ENCODE measurements at regions not wholly inside any gene's neighbourhood (a gene's known extent, or its start where the extent isn't known, plus 50 kb on each side); places are given as distances from the start of the nearest gene placed in this dataset.

DNA sequence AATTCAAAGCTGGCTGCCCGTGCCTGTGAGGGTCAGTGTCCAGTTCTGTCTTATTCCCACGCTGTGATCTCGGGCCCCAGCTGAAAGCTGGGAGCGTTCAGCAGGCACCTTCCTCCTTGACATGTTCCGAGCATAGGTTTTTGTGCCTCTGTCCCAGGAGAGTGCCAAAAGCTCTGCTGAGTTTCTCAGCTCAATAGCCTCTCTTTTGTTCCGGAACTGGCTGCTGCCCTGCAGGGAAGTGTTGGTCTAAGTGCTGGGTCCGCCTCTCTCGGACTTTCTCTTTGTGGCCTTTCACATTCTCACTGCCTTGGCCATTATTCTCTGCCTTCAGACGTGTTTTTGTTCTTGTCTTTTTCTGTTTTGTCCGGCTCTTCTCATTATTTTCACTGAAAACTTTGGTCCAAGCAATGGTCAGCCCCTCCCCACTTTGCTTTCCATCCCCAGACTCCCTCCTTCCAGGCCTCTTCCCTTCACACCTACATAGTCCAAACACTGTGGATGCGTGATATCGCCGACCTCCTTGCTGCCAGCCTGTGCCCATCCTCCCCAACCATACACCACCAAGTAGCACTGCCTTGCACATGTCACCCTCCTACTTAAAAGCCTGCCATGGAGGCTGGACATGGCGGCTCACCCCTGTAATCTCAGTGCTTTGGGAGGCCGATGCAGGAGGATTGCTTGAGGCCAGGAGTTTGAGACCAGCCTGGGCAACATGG lies 233.8 kb downstream of the RHOU start:
- no peaks in the 10 kb centered on the region for H3K27me3 ChIP-seq
- no peaks in the 10 kb centered on the region for H3K36me3 ChIP-seq
- H3K4me1 ChIP-seq = peaks cover 0 to 17% (median 8%) of the 10 kb centered on the region in 4 donors
- peak overlapping the region; percentile 30 to 64 (median 30) for H3K27ac ChIP-seq
- 74 to 76% methylated on average over 15 of the region's 15 CpGs for WGBS, 2 donors
- DNase-seq (no peak), ATAC-seq (ENCODE audit: low FRiP score in 2 of 2) (peak in 1 of 2 donors; percentile 23)
- TF ChIP-seq, protein P1, sequence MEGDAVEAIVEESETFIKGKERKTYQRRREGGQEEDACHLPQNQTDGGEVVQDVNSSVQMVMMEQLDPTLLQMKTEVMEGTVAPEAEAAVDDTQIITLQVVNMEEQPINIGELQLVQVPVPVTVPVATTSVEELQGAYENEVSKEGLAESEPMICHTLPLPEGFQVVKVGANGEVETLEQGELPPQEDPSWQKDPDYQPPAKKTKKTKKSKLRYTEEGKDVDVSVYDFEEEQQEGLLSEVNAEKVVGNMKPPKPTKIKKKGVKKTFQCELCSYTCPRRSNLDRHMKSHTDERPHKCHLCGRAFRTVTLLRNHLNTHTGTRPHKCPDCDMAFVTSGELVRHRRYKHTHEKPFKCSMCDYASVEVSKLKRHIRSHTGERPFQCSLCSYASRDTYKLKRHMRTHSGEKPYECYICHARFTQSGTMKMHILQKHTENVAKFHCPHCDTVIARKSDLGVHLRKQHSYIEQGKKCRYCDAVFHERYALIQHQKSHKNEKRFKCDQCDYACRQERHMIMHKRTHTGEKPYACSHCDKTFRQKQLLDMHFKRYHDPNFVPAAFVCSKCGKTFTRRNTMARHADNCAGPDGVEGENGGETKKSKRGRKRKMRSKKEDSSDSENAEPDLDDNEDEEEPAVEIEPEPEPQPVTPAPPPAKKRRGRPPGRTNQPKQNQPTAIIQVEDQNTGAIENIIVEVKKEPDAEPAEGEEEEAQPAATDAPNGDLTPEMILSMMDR (IDR thresholded peaks at IDR 0.05) = no peak
- TF ChIP-seq EP300 (IDR thresholded peaks at IDR 0.05) = peak in 2 of 4 donors; percentile 42 to 69
- peak; percentile 15 to 63 for TF ChIP-seq POLR2AphosphoS5 (IDR thresholded peaks at IDR 0.05)
- TF ChIP-seq POLR2A (IDR thresholded peaks at IDR 0.05) = no peak
- no peak overlapping the region for H3K4me3 ChIP-seq
- no peaks in the 10 kb centered on the region for H3K9me3 ChIP-seq

DNA sequence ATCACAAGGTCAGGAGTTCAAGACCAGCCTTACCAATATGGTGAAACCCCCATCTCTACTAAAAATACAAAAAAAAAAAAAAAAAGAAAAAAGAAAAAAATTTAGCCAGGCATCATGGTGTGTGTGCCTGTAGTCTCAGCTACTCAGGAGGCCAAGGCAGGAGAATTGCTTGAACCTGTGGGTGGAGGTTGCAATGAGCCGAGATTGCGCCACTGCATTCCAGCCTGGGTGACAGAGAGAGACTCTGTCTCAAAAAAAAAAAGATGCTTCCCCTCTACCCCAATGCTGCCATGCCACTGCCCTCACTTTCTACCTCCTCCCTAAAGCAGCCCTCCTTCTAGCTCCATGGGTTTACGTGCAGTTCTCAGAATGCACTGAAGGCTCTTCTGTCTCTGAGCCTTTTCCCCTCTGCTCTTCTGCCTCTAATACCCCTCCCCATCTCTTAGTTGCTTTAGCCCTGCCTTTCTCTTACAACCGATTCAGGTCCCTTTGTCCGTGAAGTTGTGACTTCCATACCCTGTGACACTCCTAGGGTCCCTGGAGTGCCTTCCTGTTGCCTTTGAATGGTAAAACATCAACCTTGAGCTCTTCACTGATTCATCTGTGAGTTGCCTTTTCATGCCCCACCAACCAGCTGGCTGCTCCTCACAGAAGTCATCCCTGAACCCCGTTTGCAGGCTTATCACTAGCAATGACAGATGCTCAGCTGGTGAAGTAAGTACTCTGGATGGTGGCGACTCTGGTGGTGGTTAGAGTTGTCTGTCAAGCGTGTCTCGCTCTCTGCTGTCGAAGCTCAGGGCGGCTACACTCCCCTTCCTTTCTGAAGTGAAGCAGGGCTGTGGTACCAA lies 234.9 kb downstream of the RHOU start:
- Histone ChIP-seq H3K27me3 (no peaks in the 10 kb centered on the region), H3K4me1 (peaks cover 0 to 7% (median 2%) of the 10 kb centered on the region in 4 donors), H3K27ac (peak overlapping the region in 1 of 4 donors; percentile 30), H3K9me3 (no peaks in the 10 kb centered on the region), H3K36me3 (no peaks in the 10 kb centered on the region), H3K4me3 (no peak overlapping the region)
- ATAC-seq (ENCODE audit: low FRiP score in 2 of 2) = no peak
- TF ChIP-seq EP300 (IDR thresholded peaks at IDR 0.05) (no peak), POLR2AphosphoS5 (IDR thresholded peaks at IDR 0.05) (no peak), POLR2A (IDR thresholded peaks at IDR 0.05) (no peak)
- TF ChIP-seq, protein P1 (IDR thresholded peaks at IDR 0.05) = no peak
- 83 to 93% methylated on average over 11 of the region's 11 CpGs for WGBS, 2 donors
- DNase-seq = no peak

DNA sequence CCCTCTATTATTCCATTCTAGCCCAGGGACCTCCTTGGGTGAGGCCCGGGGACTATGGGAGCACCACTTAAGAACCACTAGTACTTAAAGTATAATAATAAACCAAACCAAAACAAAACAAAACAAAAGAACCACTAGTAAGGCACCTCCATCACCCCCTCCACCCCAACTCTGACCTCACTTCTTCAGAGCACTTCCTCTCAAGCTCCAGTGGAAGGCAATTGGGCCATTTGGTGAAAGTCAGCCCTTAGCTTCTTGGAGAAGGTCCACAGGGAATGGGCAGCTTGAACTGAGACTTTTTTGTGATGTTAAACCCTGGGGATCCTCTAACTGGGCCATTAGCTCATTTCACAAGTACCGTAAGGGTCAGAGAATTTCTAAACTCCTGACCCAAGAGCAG lies 237.3 kb downstream of the RHOU start:
- no peaks in the 10 kb centered on the region for H3K9me3 ChIP-seq
- peaks cover 0 to 6% (median 2%) of the 10 kb centered on the region in 4 donors for H3K4me1 ChIP-seq
- TF ChIP-seq POLR2A (IDR thresholded peaks at IDR 0.05) (no peak), POLR2AphosphoS5 (IDR thresholded peaks at IDR 0.05) (no peak), EP300 (IDR thresholded peaks at IDR 0.05) (no peak)
- TF ChIP-seq, protein P1 (IDR thresholded peaks at IDR 0.05) = no peak
- H3K27ac ChIP-seq = no peak overlapping the region
- no peaks in the 10 kb centered on the region for H3K27me3 ChIP-seq
- ATAC-seq (ENCODE audit: low FRiP score in 2 of 2) = no peak
- no peaks in the 10 kb centered on the region for H3K36me3 ChIP-seq
- DNase-seq = no peak
- 76% methylated on average over 2 of the region's 2 CpGs for WGBS, 2 donors
- H3K4me3 ChIP-seq = no peak overlapping the region

DNA sequence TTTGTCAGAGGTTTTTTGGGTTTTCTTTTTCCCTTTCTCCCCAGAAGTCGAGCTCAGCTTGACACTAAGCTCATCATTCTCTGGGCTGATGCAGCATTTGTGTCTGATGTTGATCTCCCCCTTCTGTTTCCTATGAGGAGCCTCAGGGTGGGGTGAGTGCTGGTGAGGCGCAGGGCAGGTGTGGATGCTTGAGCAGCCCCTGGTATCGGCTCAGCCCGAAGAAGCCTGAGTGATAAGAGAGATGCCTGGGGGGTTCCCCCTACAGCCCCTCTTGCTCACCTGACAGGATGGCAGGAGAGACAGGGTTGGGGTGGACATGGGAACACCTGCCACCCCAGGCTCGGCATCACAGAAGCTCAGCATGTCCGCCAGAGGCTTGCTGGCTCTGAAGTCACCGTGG lies 239.0 kb downstream of the RHOU start:
- H3K9me3 ChIP-seq = no peaks in the 10 kb centered on the region
- TF ChIP-seq, protein P1 (IDR thresholded peaks at IDR 0.05) = no peak
- TF ChIP-seq EP300 (IDR thresholded peaks at IDR 0.05) (no peak), POLR2A (IDR thresholded peaks at IDR 0.05) (no peak), POLR2AphosphoS5 (IDR thresholded peaks at IDR 0.05) (no peak)
- no peak for ATAC-seq (ENCODE audit: low FRiP score in 2 of 2)
- H3K4me1 ChIP-seq = peaks cover 4 to 12% (median 11%) of the 10 kb centered on the region in 4 donors
- DNase-seq = no peak
- no peaks in the 10 kb centered on the region for H3K27me3 ChIP-seq
- H3K36me3 ChIP-seq = no peaks in the 10 kb centered on the region
- H3K27ac ChIP-seq = no peak overlapping the region
- 81 to 95% methylated on average over 4 to 7 of the region's 7 CpGs for WGBS, 2 donors
- no peak overlapping the region for H3K4me3 ChIP-seq

Data from upper lobe of left lung (tissue), 6 donors.